OCI-LY7 (cell line): ENCODE measurements at regions not wholly inside any gene's neighbourhood (a gene's known extent, or its start where the extent isn't known, plus 50 kb on each side); places are given as distances from the start of the nearest gene placed in this dataset.

Experiments used
- BruUV-seq: library from RNA; stranded (reverse); fragments of 400-500 nt; replicated peaks from 2 replicates; lab custom pipeline; 2021; lab: Mats Ljungman, UMichigan
- CTCF ChIA-PET: fragments of 300-600 bp; sonication (Branson Sonifier 250); formaldehyde crosslinking; loops from one replicate; lab custom pipeline; 2022; ENCODE audit warnings: antibody characterized with exemption; ENCODE audit not compliant: unreplicated experiment; lab: Charles Lee
- POLR2A ChIA-PET: fragments of 300-600 bp; sonication (Branson Sonifier 250); formaldehyde crosslinking; loops from one replicate; lab custom pipeline; 2022; ENCODE audit warnings: antibody characterized with exemption; lab: Charles Lee
- DNase-seq: peaks from one replicate; pipeline ENCODE4 v3.0.0-alpha.2; 2015; ENCODE audit warnings: low spot score
- H2AFZ ChIP-seq: fragments of 200-600 bp; sonication (generic), shearing (Covaris generic); 2 replicates; pipeline ENCODE4 v1.6.1; 2014; ENCODE audit warnings: mild to moderate bottlenecking, antibody characterized with exemption, low read length, moderate library complexity
- H3K27ac ChIP-seq: fragments of 200-600 bp; sonication (generic); 2 replicates; pipeline ENCODE4 v1.5.1; 2014; ENCODE audit warnings: mixed run types, low read depth, mild to moderate bottlenecking, moderate library complexity, low read length, inconsistent platforms; ENCODE audit not compliant: poor library complexity, severe bottlenecking
- H3K36me3 ChIP-seq: fragments of 200-600 bp; sonication (generic); 2 replicates; pipeline ENCODE4 v1.6.1; 2014; ENCODE audit warnings: mild to moderate bottlenecking, antibody characterized with exemption, low read length, moderate library complexity, mixed read lengths; ENCODE audit not compliant: insufficient read depth
- H3K4me1 ChIP-seq: fragments of 200-600 bp; sonication (generic); 2 replicates; pipeline ENCODE4 v1.5.1; 2014; ENCODE audit warnings: mild to moderate bottlenecking, low read length; ENCODE audit not compliant: insufficient read depth, poor library complexity, severe bottlenecking
- H3K4me2 ChIP-seq: fragments of 200-600 bp; sonication (generic); 2 replicates; pipeline ENCODE4 v1.6.1; 2014; ENCODE audit warnings: mild to moderate bottlenecking, low read length
- H3K4me3 ChIP-seq: fragments of 200-600 bp; sonication (generic); 2 replicates; pipeline ENCODE4 v1.5.1; 2014; ENCODE audit warnings: mild to moderate bottlenecking, low read depth, low read length; ENCODE audit not compliant: poor library complexity, severe bottlenecking
- H3K79me2 ChIP-seq: fragments of 200-600 bp; sonication (generic); 2 replicates; pipeline ENCODE4 v1.6.1; 2016; ENCODE audit warnings: low read depth, mild to moderate bottlenecking, low read length, moderate library complexity, mixed read lengths; ENCODE audit not compliant: insufficient read depth
- H3K9me2 ChIP-seq: fragments of 200-600 bp; sonication (generic); 2 replicates; pipeline ENCODE4 v1.6.1; 2016; ENCODE audit warnings: mild to moderate bottlenecking, low read length, mixed read lengths; ENCODE audit not compliant: insufficient read depth
- H3K9me3 ChIP-seq: fragments of 200-600 bp; sonication (generic); 2 replicates; pipeline ENCODE4 v1.6.1; 2014; ENCODE audit warnings: mild to moderate bottlenecking, mixed run types, low read length, mixed read lengths
- H4K20me1 ChIP-seq: fragments of 200-600 bp; sonication (generic); 2 replicates; pipeline ENCODE4 v1.6.1; 2014; ENCODE audit warnings: mild to moderate bottlenecking, antibody characterized with exemption, low read length, moderate library complexity, mixed read lengths; ENCODE audit not compliant: insufficient read depth
- CTCF ChIP-seq: fragments of 200-600 bp; sonication (generic); conservative IDR thresholded peaks from 2 replicates; pipeline ENCODE4 v1.5.1; 2014; ENCODE audit warnings: mild to moderate bottlenecking, antibody characterized with exemption, low read length, moderate library complexity, mixed read lengths
- EZH2phosphoT487 ChIP-seq: fragments of 200-600 bp; sonication (generic); IDR thresholded peaks from 2 replicates; pipeline ENCODE4 v1.6.1; 2018; ENCODE audit warnings: low read depth, borderline replicate concordance, mild to moderate bottlenecking, mixed run types, antibody characterized with exemption, low read length, moderate library complexity, mixed read lengths
- intact Hi-C: fragments of 100-400 bp; cut with micrococcal nuclease; formaldehyde crosslinking; loops from one replicate; pipeline ENCODE4 v1.10.0; 2022; ENCODE audit not compliant: unreplicated experiment

- no peak overlapping the region for H2AFZ ChIP-seq
- DNase-seq = no peak
- TF ChIP-seq CTCF (no peak), EZH2phosphoT487 (no peak)
- no peak overlapping the region for H3K27ac ChIP-seq
- no peaks in the 10 kb centered on the region for H3K9me2 ChIP-seq
- H3K36me3 ChIP-seq = no peaks in the 10 kb centered on the region
- H3K4me1 ChIP-seq = no peaks in the 10 kb centered on the region
- no peaks in the 10 kb centered on the region for H3K79me2 ChIP-seq
- POLR2A ChIA-PET = no interaction called here
- no peak overlapping the region for H3K4me2 ChIP-seq
- no peaks in the 10 kb centered on the region for H4K20me1 ChIP-seq
- H3K9me3 ChIP-seq = no peaks in the 10 kb centered on the region
- no peak overlapping the region for H3K4me3 ChIP-seq
- CTCF ChIA-PET = no interaction called here
- intact Hi-C loops = no loop called here
- BruUV-seq = no TSS peak
Measured at GRCh38 chr7:69129951-69130350, 468.3 kb upstream of the AUTS2 start.

- CTCF ChIA-PET = no interaction called here
- Histone ChIP-seq H3K36me3 (no peaks in the 10 kb centered on the region), H4K20me1 (no peaks in the 10 kb centered on the region), H2AFZ (no peak overlapping the region), H3K9me3 (no peaks in the 10 kb centered on the region), H3K27ac (no peak overlapping the region), H3K4me1 (no peaks in the 10 kb centered on the region), H3K79me2 (no peaks in the 10 kb centered on the region), H3K9me2 (no peaks in the 10 kb centered on the region), H3K4me2 (no peak overlapping the region), H3K4me3 (no peak overlapping the region)
- POLR2A ChIA-PET = no interaction called here
- no peak for DNase-seq
- TF ChIP-seq CTCF (no peak), EZH2phosphoT487 (no peak)
- no TSS peak for BruUV-seq
- intact Hi-C loops = no loop called here
Measured at GRCh38 chr7:69130396-69130795, 467.9 kb upstream of the AUTS2 start.

- no peaks in the 10 kb centered on the region for H4K20me1 ChIP-seq
- no peak overlapping the region for H2AFZ ChIP-seq
- no TSS peak for BruUV-seq
- no peak overlapping the region for H3K27ac ChIP-seq
- H3K9me2 ChIP-seq = no peaks in the 10 kb centered on the region
- no peak for DNase-seq
- H3K9me3 ChIP-seq = peaks cover 4% of the 10 kb centered on the region; the same call in 1 of the 2 replicates
- TF ChIP-seq EZH2phosphoT487 (no peak), CTCF (no peak)
- POLR2A ChIA-PET = no interaction called here
- H3K4me2 ChIP-seq = no peak overlapping the region
- no peak overlapping the region for H3K4me3 ChIP-seq
- H3K36me3 ChIP-seq = no peaks in the 10 kb centered on the region
- no peaks in the 10 kb centered on the region for H3K79me2 ChIP-seq
- CTCF ChIA-PET = no interaction called here
- intact Hi-C loops = no loop called here
- no peaks in the 10 kb centered on the region for H3K4me1 ChIP-seq
Measured at GRCh38 chr7:69134316-69134715, 464.0 kb upstream of the AUTS2 start.
